ENCODE measurements at regions not wholly inside any gene's neighbourhood (a gene's known extent, or its start where the extent isn't known, plus 50 kb on each side); places are given as distances from the start of the nearest gene placed in this dataset.

- TF ChIP-seq REPIN1 (tag by site-specific recombination; IDR thresholded peaks at IDR 0.05; ENCODE audit: low read depth) (no peak), HOXD13 (CRISPR knock-in tag; IDR thresholded peaks at IDR 0.05; ENCODE audit: borderline replicate concordance) (no peak), ZBTB17 (tag by site-specific recombination; IDR thresholded peaks at IDR 0.05) (no peak), GLI2 (tag by site-specific recombination; IDR thresholded peaks at IDR 0.05; ENCODE audit: borderline replicate concordance, low read depth) (no peak), KLF17 (tag by site-specific recombination; IDR thresholded peaks at IDR 0.05) (no peak)
Observed at GRCh38 chr14:56716705-56717104, 93.6 kb downstream of the OTX2 start (continued).

GRCh38 chr14:56715938-56716337 lies 94.3 kb downstream of the OTX2 start:
- Histone ChIP-seq H3K4me1 (ENCODE audit: control insufficient read depth, insufficient read depth, low read length) (no peaks in the 10 kb centered on the region), H3K4me3 (ENCODE audit: low read depth, low read length) (no peak overlapping the region), H3K27ac (ENCODE audit: extremely low read depth, low read depth, low read length) (no peak overlapping the region), H3K36me3 (ENCODE audit: control insufficient read depth in 2 of 2, insufficient read depth in 1 of 2, low read length in 2 of 2) (no peaks in the 10 kb centered on the region), H3K9me3 (ENCODE audit: control insufficient read depth, insufficient read depth, low read depth, low read length) (no peaks in the 10 kb centered on the region)
- ChIA-PET POLR2A (no interaction called here), CTCF (interaction anchor here (0.9 to 1.3 kb wide), 2 partner anchors 16 to 23 kb away, joined by 3 to 4 read pairs; no protein-coding TSS in a partner anchor)
- TF ChIP-seq ZNF776 (tag by site-specific recombination; IDR thresholded peaks at IDR 0.05; ENCODE audit: borderline replicate concordance) (no peak), BCL6B (tag by site-specific recombination; IDR thresholded peaks at IDR 0.05) (no peak), ZNF600 (tag by site-specific recombination; IDR thresholded peaks at IDR 0.05) (no peak), ZNF610 (tag by site-specific recombination; IDR thresholded peaks at IDR 0.05; ENCODE audit: borderline replicate concordance) (no peak), PATZ1 (tag by site-specific recombination; IDR thresholded peaks at IDR 0.05) (no peak), ZNF76 (tag by site-specific recombination; IDR thresholded peaks at IDR 0.05; ENCODE audit: borderline replicate concordance, low read depth) (no peak), ZBTB44 (tag by site-specific recombination; IDR thresholded peaks at IDR 0.05) (no peak), ZNF10 (tag by site-specific recombination; IDR thresholded peaks at IDR 0.05) (no peak), ZNF223 (tag by site-specific recombination; IDR thresholded peaks at IDR 0.05) (no peak), ZNF112 (tag by site-specific recombination; IDR thresholded peaks at IDR 0.05) (no peak), ZNF518A (tag by site-specific recombination; conservative IDR thresholded peaks at IDR 0.05; ENCODE audit: low read depth) (no peak), MEIS1 (CRISPR knock-in tag; IDR thresholded peaks at IDR 0.05; ENCODE audit: borderline replicate concordance) (no peak), ZNF768 (tag by site-specific recombination; IDR thresholded peaks at IDR 0.05) (no peak)

Measured in HEK293 (cell line).